ENCODE measurements at regions not wholly inside any gene's neighbourhood (a gene's known extent, or its start where the extent isn't known, plus 50 kb on each side); places are given as distances from the start of the nearest gene placed in this dataset.

GRCh38 chr10:52967806-52968795 lies 195.5 kb upstream of the MBL2 start:
- TF ChIP-seq POLR2AphosphoS5 (IDR thresholded peaks at IDR 0.05; ENCODE audit: insufficient read depth in 1 of 2, low read depth in 1 of 2) (no peak), CTCF (IDR thresholded peaks at IDR 0.05) (no peak), POLR2A (IDR thresholded peaks at IDR 0.05) (no peak)
- no peak for DNase-seq (ENCODE audit: extremely low spot score in 2 of 2)

GRCh38 chr10:52966904-52967303 lies 194.3 kb upstream of the MBL2 start:
- Histone ChIP-seq H3K27ac (no peak overlapping the region), H3K27me3 (no peaks in the 10 kb centered on the region), H3K36me3 (no peaks in the 10 kb centered on the region), H3K9me3 (no peaks in the 10 kb centered on the region), H3K4me3 (no peak overlapping the region), H3K4me1 (no peaks in the 10 kb centered on the region)
- intact Hi-C loops (cut with DNase I), result no loop called here
- TF ChIP-seq CTCF (IDR thresholded peaks at IDR 0.05), result no peak
- no peak for TF ChIP-seq POLR2A (IDR thresholded peaks at IDR 0.05)
- TF ChIP-seq POLR2AphosphoS5 (IDR thresholded peaks at IDR 0.05; ENCODE audit: insufficient read depth in 1 of 2, low read depth in 1 of 2), result no peak
- no peak for DNase-seq (ENCODE audit: extremely low spot score in 2 of 2)

More at GRCh38 chr10:52967806-52968795, 195.5 kb upstream of the MBL2 start:
- intact Hi-C loops (cut with DNase I), result no loop called here
- no peak overlapping the region for H3K27ac ChIP-seq
- H3K27me3 ChIP-seq, result no peaks in the 10 kb centered on the region
- no peak overlapping the region for H3K4me3 ChIP-seq
- no peaks in the 10 kb centered on the region for H3K9me3 ChIP-seq
- no peaks in the 10 kb centered on the region for H3K4me1 ChIP-seq
- no peaks in the 10 kb centered on the region for H3K36me3 ChIP-seq

GRCh38 chr10:52965938-52966401 lies 193.4 kb upstream of the MBL2 start:
- Histone ChIP-seq H3K27ac (no peak overlapping the region), H3K4me1 (no peaks in the 10 kb centered on the region), H3K9me3 (no peaks in the 10 kb centered on the region), H3K36me3 (no peaks in the 10 kb centered on the region), H3K4me3 (no peak overlapping the region), H3K27me3 (no peaks in the 10 kb centered on the region)
- no peak for DNase-seq (ENCODE audit: extremely low spot score in 2 of 2)
- TF ChIP-seq CTCF (IDR thresholded peaks at IDR 0.05) (no peak), POLR2AphosphoS5 (IDR thresholded peaks at IDR 0.05; ENCODE audit: insufficient read depth in 1 of 2, low read depth in 1 of 2) (no peak), POLR2A (IDR thresholded peaks at IDR 0.05) (no peak)
- intact Hi-C loops (cut with DNase I), result no loop called here

GRCh38 chr10:52965509-52965908 lies 192.9 kb upstream of the MBL2 start:
- DNase-seq (ENCODE audit: extremely low spot score in 2 of 2), result no peak
- no peaks in the 10 kb centered on the region for H3K27me3 ChIP-seq
- no peaks in the 10 kb centered on the region for H3K9me3 ChIP-seq
- intact Hi-C loops (cut with DNase I), result no loop called here
- H3K36me3 ChIP-seq, result no peaks in the 10 kb centered on the region
- no peak overlapping the region for H3K4me3 ChIP-seq
- TF ChIP-seq CTCF (IDR thresholded peaks at IDR 0.05), result no peak
- TF ChIP-seq POLR2A (IDR thresholded peaks at IDR 0.05), result no peak
- TF ChIP-seq POLR2AphosphoS5 (IDR thresholded peaks at IDR 0.05; ENCODE audit: insufficient read depth in 1 of 2, low read depth in 1 of 2), result no peak
- no peak overlapping the region for H3K27ac ChIP-seq
- no peaks in the 10 kb centered on the region for H3K4me1 ChIP-seq

GRCh38 chr10:52961323-52961722 lies 188.7 kb upstream of the MBL2 start:
- H3K4me1 ChIP-seq, result no peaks in the 10 kb centered on the region
- no peaks in the 10 kb centered on the region for H3K9me3 ChIP-seq
- H3K36me3 ChIP-seq, result no peaks in the 10 kb centered on the region
- TF ChIP-seq POLR2AphosphoS5 (IDR thresholded peaks at IDR 0.05; ENCODE audit: insufficient read depth in 1 of 2, low read depth in 1 of 2) (no peak), POLR2A (IDR thresholded peaks at IDR 0.05) (no peak), CTCF (IDR thresholded peaks at IDR 0.05) (no peak)
- no peak overlapping the region for H3K4me3 ChIP-seq
- intact Hi-C loops (cut with DNase I), result no loop called here
- DNase-seq (ENCODE audit: extremely low spot score in 2 of 2), result no peak
- H3K27me3 ChIP-seq, result no peaks in the 10 kb centered on the region
- no peak overlapping the region for H3K27ac ChIP-seq
